Activated naive CD4-positive, alpha-beta T cell treated with anti-CD3 and anti-CD28 coated beads, Interleukin-2, amount 50 U/mL, for 72 hours (primary cell): ENCODE measurements at regions not wholly inside any gene's neighbourhood (a gene's known extent, or its start where the extent isn't known, plus 50 kb on each side); places are given as distances from the start of the nearest gene placed in this dataset.

Source experiments
- ATAC-seq, 2 donors: fragments of 150-1000 bp; cut with Tn5 transposase; 2 replicates each; pipeline ENCODE4 v1.10.0; 2021; ENCODE audit warnings: mild to moderate bottlenecking in 2 of 2, moderate library complexity in 2 of 2
- DNase-seq, 2 donors: peaks; one replicate each; pipeline ENCODE4 v3.0.0; 2021 to 2022; ENCODE audit warnings: low spot score in 2 of 2
- H3K27ac Mint-ChIP-seq, 2 donors: one replicate each; pipeline ENCODE4 v1.8.0; 2022; ENCODE audit warnings: mild to moderate bottlenecking in 2 of 2, mixed read lengths in 2 of 2
- H3K36me3 Mint-ChIP-seq, 2 donors: one replicate each; pipeline ENCODE4 v1.8.0; 2022; ENCODE audit warnings: mixed read lengths in 2 of 2
- H3K9me3 Mint-ChIP-seq, 2 donors: one replicate each; pipeline ENCODE4 v1.8.0; 2022; ENCODE audit warnings: mixed read lengths in 2 of 2

- ATAC-seq (no peak), DNase-seq (no peak)
- no peaks in the 10 kb centered on the region for H3K36me3 Mint-ChIP-seq
- H3K9me3 Mint-ChIP-seq, result no peaks in the 10 kb centered on the region
- no peak overlapping the region for H3K27ac Mint-ChIP-seq
Measured at GRCh38 chr4:112975567-112976355, 73.7 kb upstream of the ANK2 start.

- ATAC-seq (no peak), DNase-seq (no peak)
- H3K36me3 Mint-ChIP-seq, result no peaks in the 10 kb centered on the region
- H3K27ac Mint-ChIP-seq, result no peak overlapping the region
- no peaks in the 10 kb centered on the region for H3K9me3 Mint-ChIP-seq
Measured at GRCh38 chr4:112978691-112979472, 70.6 kb upstream of the ANK2 start.

- Mint-ChIP-seq H3K27ac (no peak overlapping the region), H3K9me3 (no peaks in the 10 kb centered on the region), H3K36me3 (no peaks in the 10 kb centered on the region)
- ATAC-seq (no peak), DNase-seq (no peak)
Measured at GRCh38 chr4:112979881-112980421, 69.5 kb upstream of the ANK2 start.

DNA sequence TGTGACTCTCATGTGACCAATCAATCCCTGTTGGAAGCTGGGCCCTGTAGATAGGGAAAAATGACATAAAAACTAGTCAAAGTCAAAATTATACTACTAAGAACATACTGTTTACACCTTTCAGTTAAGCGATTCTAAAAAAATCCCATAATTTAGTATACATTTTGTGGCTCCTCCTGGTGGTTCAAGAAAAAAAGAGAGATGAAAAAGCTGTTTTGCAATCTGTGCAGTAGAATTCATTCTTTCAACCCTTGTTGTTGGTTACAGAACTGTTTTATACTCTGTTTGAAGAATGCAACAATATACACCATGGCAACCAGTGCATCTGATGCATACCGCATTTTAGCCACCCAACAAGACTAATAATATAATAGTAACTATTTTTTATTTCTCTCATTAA, 66.8 kb upstream of the ANK2 start:
- Mint-ChIP-seq H3K36me3 (no peaks in the 10 kb centered on the region), H3K9me3 (no peaks in the 10 kb centered on the region), H3K27ac (no peak overlapping the region)
- no peak for DNase-seq
- no peak for ATAC-seq

DNA sequence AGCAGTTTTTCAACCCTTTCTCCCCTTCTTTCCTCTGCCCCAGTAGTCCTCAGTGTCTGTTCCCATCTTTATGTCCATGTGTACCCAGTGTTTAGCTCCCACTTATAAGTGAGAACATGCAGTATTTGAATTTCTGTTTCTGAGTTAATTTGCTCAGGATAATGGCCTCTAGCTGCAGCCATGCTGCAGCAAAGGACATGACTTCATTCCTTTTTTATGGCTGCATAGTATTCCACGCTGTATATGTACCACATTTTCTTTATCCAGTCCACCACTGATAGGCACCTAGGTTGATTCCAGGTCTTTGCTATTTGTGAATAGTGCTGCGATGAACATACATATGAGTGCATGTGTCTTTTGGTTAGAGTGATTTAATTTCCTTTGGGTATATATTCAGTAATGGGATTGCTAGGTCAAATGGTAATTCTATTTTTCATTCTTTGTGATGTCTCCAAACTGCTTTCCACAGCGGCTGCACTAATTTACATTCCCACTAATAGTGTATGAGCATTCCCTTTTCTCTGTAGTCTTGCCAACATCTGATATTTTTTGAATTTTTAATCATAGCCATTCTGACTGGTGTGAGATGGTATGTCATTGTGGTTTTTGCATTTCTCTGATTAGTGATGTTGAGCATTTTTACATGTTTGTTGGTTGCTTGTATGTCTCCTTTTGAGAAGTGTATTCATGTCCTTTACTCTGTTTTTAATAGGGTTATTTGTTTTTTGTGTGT, 54.6 kb upstream of the ANK2 start:
- Mint-ChIP-seq H3K9me3 (peaks cover 3 to 4% of the 10 kb centered on the region in 2 donors), H3K36me3 (no peaks in the 10 kb centered on the region), H3K27ac (no peak overlapping the region)
- DNase-seq (no peak), ATAC-seq (no peak)
